ENCODE measurements at regions not wholly inside any gene's neighbourhood (a gene's known extent, or its start where the extent isn't known, plus 50 kb on each side); places are given as distances from the start of the nearest gene placed in this dataset.

- no peak for ATAC-seq
- DNase-seq (ENCODE audit: missing footprints) = no peak
- intact Hi-C loops (cut with DNase I) = no loop called here
Observed at GRCh38 chr21:15148437-15148836, 83.6 kb upstream of the NRIP1 start.

DNA sequence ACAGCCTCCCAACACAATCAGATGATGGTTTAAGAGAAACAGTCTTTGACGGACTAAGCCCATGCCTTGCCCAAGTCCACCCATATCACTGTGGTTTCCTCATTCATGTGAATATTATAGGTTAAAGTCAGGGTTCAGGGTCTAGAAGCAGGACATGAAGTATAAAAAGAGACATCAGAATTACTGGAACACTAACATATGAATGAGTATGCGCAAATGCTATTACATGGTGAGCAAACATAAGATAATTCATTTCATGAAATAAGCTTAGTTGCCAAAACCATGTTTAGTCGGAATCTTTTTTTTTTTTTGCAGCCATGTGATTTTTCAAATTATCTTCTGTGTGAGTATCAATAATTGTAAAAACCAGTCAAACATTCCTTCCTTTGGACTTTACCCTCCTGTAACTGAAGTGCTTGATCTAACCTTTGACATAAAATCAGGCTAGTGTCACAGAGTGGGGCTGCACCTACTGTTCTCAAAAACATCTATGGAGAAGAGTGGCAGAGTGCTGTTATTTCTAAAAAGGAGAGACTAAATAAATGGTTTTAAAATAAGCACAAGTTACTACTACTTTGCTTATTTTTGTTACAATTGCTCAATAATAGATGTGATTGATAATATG, 84.9 kb upstream of the NRIP1 start:
- ATAC-seq (no peak), DNase-seq (ENCODE audit: missing footprints) (no peak)
- intact Hi-C loops (cut with DNase I) = no loop called here

GRCh38 chr21:15151385-15152103, 86.7 kb upstream of the NRIP1 start:
- DNase-seq (ENCODE audit: missing footprints) (no peak), ATAC-seq (no peak)
- intact Hi-C loops (cut with DNase I) = no loop called here

- DNase-seq (ENCODE audit: missing footprints) (no peak), ATAC-seq (no peak)
- intact Hi-C loops (cut with DNase I) = no loop called here
Observed at GRCh38 chr21:15152591-15152990, 87.8 kb upstream of the NRIP1 start.

DNA sequence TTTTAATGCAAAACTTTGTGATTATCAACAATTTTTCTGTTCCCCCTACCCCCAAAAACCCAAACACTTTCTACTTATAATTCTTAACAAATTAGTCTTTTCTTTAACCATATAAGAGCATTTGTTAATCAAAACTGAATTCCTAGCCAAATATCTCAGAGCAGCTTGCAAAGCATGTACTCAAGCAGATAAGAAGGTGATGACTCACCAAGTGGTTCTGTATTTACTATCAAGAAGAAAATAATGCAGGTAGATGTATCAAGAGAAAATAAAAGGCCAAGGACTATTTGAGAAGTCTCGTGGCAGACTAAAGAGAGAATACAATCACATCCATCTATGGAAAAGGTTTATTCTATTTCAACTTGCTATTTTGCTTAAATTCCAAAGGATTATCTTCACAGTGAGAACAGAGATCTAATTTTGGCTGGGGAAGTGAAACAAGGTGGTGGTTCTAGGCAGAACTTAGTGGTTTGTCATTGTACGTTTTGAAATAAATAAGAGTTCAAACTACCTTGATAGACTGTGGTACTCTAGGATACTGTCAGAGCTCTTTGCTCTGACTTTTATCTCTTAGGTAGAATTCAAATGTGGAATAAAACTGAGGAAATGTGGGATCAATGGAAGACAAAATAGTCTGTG, 94.7 kb upstream of the NRIP1 start:
- ATAC-seq (no peak), DNase-seq (ENCODE audit: missing footprints) (no peak)
- intact Hi-C loops (cut with DNase I) = no loop called here

DNA sequence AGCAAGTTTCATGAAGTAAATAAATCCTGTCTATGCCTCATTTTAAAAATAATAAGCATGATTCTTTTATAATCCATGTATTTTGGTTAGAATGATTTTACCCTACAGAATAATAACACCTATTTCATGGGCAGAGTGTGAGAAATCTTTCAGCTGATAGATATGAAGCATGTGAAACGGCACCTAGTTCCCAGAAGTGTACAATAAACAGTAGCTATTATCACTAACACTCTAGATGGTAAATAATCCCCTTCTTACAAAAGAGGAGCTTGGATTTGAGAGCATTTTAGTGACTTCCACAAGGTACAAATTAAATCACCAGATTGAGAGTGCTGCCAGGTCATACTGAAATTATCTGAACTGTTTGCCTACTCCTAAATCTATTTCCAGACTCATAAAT, 95.3 kb upstream of the NRIP1 start:
- DNase-seq (ENCODE audit: missing footprints) (no peak), ATAC-seq (no peak)

DNA sequence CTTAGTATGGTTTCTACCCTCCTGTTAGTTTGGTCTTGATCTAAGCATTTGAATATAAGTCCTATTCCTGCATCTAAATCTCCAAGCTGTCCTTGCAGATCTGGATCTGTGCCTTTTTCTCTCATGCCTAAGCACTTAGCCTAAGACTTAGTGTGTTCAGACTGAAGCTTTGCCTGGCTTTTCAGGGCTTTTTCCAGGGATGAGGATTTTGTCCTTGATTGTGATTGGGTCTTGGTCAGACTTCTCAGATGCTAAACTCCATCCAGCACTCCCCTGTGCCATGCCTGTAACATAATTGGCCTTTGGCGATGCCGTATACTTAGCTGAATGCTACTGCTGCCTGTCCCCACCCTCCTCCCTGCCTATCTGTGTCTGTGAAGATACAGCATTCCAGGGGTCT, 98.1 kb upstream of the NRIP1 start:
- ATAC-seq (no peak), DNase-seq (ENCODE audit: missing footprints) (no peak)
- intact Hi-C loops (cut with DNase I) = no loop called here

More for the DNA sequence above, 95.3 kb upstream of the NRIP1 start:
- intact Hi-C loops (cut with DNase I) = no loop called here

DNA sequence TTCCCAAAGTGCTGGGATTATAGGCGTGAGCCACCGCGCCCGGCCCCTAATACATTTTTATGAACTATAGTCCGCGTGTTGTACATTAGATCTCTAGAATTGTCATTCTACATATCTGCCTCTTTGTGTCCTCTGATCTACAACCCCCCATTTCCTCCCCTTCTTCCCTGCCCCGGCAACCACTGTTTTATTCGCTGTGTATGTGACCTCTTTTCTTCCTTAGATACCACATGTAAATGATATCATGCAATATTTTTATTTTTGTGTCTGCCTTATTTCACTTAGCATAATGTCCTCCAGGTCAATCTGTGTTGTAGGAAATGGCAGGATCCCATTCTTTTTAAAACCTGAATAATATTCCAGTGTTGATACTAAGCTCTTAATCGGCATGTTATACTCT, 99.5 kb upstream of the NRIP1 start:
- ATAC-seq = no peak
- no peak for DNase-seq (ENCODE audit: missing footprints)
- intact Hi-C loops (cut with DNase I) = no loop called here

- ATAC-seq = no peak
- intact Hi-C loops (cut with DNase I) = no loop called here
- no peak for DNase-seq (ENCODE audit: missing footprints)
Observed at GRCh38 chr21:15164678-15165303, 100.0 kb upstream of the NRIP1 start.

GRCh38 chr21:15170614-15171013, 105.8 kb upstream of the NRIP1 start:
- intact Hi-C loops (cut with DNase I) = no loop called here
- no peak for ATAC-seq
- no peak for DNase-seq (ENCODE audit: missing footprints)

DNA sequence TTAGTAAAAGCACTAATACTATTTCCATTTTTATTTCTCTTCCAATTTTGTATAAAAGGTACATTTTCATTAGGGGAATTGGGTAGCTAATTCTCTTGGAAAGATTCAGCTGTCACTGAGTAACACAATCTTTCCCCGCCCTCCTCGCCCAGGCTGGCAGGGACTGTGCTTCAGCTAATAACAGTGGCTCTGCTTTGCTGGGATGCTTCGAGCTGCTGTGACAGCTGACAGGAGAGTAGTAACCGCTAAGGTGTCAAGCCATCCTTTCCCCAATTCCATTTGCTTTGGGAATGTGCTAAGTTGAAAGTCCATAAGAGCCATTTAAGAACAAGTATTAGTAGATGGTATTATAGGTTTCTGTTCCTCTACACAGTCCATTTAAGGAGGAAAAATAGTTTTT, 106.7 kb upstream of the NRIP1 start:
- intact Hi-C loops (cut with DNase I) = no loop called here
- ATAC-seq (no peak), DNase-seq (ENCODE audit: missing footprints) (no peak)

DNA sequence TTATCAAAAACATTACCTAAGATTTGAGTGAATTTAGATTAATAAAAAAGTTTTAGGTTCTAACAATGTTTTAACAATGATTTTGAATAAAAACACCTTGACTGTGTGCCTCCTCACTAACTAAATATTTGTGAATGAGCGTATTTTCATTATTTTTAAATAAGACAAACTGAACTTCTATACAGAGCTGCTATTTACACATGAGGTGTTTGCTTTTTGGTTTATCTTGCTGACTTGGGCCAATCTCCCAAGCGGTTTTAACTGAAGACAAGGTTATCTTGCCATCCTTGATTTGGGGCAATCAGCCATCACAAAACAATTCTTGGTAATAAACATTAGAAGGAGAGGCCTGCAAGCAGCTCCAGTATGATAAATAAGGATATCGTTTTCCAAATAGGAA, 108.2 kb upstream of the NRIP1 start:
- ATAC-seq = no peak
- intact Hi-C loops (cut with DNase I) = no loop called here
- DNase-seq (ENCODE audit: missing footprints) = no peak

GRCh38 chr21:15174923-15175322, 110.1 kb upstream of the NRIP1 start:
- no peak for ATAC-seq
- no peak for DNase-seq (ENCODE audit: missing footprints)
- intact Hi-C loops (cut with DNase I) = no loop called here

GRCh38 chr21:15182731-15183130, 117.9 kb upstream of the NRIP1 start:
- intact Hi-C loops (cut with DNase I) = no loop called here
- no peak for DNase-seq (ENCODE audit: missing footprints)
- no peak for ATAC-seq

- ATAC-seq (no peak), DNase-seq (ENCODE audit: missing footprints) (no peak)
- intact Hi-C loops (cut with DNase I) = no loop called here
Observed at GRCh38 chr21:15183813-15184257, 119.0 kb upstream of the NRIP1 start.

GRCh38 chr21:15190412-15190811, 125.6 kb upstream of the NRIP1 start:
- intact Hi-C loops (cut with DNase I) = no loop called here
- DNase-seq (ENCODE audit: missing footprints) (no peak), ATAC-seq (no peak)

DNA sequence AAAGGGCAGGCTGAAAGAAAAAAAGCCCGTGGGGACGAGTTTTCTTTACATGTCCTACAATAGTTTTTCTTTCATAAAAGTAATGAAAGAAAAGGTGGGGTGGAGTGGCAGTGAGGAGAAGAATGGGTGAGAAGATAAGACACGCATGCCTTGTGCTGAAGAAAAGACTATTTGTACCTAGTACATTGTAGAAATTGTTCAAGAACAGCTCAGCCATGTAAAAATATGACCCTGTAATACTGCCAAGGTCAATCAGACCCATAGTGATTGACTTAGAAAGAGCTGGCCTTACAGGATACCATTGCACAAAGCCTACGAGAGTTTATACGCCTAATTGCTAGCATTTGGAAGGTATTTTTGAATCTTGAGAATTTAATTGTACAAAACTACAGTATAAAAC, 126.0 kb upstream of the NRIP1 start:
- ATAC-seq (no peak), DNase-seq (ENCODE audit: missing footprints) (no peak)
- intact Hi-C loops (cut with DNase I) = no loop called here

DNA sequence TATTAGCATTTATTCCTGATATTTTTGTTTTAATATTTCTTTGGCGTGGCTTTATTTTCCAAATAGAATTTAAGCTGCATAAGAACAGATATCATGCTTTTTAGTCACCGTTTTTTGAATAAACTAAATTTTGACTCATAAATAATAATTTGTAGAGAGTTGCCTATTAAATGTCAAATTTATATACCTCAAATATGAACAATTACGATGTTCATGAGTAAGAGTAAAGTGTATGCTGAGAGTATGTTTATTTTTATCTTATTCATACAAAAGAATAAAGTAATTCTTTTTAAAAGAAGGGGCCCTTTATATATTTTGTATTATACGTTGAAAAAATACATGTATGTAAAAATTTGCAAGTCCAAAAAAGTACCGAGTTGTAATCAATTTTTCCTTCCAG, 126.5 kb upstream of the NRIP1 start:
- DNase-seq (ENCODE audit: missing footprints) (no peak), ATAC-seq (no peak)
- intact Hi-C loops (cut with DNase I) = no loop called here

GRCh38 chr21:15192243-15192642, 127.4 kb upstream of the NRIP1 start:
- intact Hi-C loops (cut with DNase I) = no loop called here
- DNase-seq (ENCODE audit: missing footprints) = no peak
- no peak for ATAC-seq

DNA sequence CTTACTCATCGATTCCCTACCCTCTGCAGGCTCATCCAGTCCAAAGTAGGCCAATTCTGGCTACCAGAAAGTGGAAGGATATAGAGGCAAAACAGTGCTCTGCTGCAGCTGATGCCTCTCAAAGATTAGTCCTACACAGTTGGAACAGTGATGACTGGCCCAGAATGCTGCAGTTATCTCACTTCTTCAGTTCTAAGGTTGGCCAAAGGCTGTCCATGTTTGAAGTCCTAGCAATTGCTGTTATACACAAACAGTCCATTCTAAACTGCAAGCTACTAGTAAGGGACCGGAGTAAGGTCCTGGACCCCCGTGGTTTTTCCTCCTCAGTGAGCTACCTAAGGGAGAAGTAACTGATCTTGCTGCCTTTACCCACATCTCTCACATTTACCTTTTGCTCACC, 129.1 kb upstream of the NRIP1 start:
- intact Hi-C loops (cut with DNase I) = no loop called here
- ATAC-seq (no peak), DNase-seq (ENCODE audit: missing footprints) (no peak)
